Neural cell (in vitro differentiated cells): ENCODE measurements at regions not wholly inside any gene's neighbourhood (a gene's known extent, or its start where the extent isn't known, plus 50 kb on each side); places are given as distances from the start of the nearest gene placed in this dataset.

Experiments used
- H2AFZ ChIP-seq: fragments of 200-600, 300-800 bp; sonication (generic), shearing (Covaris generic); 2 replicates; pipeline ENCODE4 v1.6.0; 2014; ENCODE audit warnings: low read depth, mild to moderate bottlenecking, antibody characterized with exemption, low read length, moderate library complexity
- H3F3A ChIP-seq: fragments of 200-600 bp; shearing (Covaris generic); 2 replicates; pipeline ENCODE4 v1.6.1; 2016; ENCODE audit warnings: mild to moderate bottlenecking, moderate library complexity, mixed read lengths, antibody characterized with exemption, low read length; ENCODE audit not compliant: insufficient read depth, poor library complexity, severe bottlenecking
- H3K27ac ChIP-seq: fragments of 200-600, 300-800 bp; sonication (generic), shearing (Covaris generic); 2 replicates; pipeline ENCODE4 v1.5.1; 2014; ENCODE audit warnings: mild to moderate bottlenecking, low read length, moderate library complexity
- H3K27me3 ChIP-seq: fragments of 300-800, 200-600 bp; sonication (generic), shearing (Covaris generic); 2 replicates; pipeline ENCODE4 v1.6.0; 2014; ENCODE audit warnings: mild to moderate bottlenecking, low read depth, low read length, moderate library complexity; ENCODE audit not compliant: insufficient read depth
- H3K36me3 ChIP-seq: fragments of 300-800, 200-600 bp; sonication (generic), shearing (Covaris generic); 2 replicates; pipeline ENCODE4 v1.5.1; 2014; ENCODE audit warnings: mild to moderate bottlenecking, antibody characterized with exemption, low read length, moderate library complexity; ENCODE audit not compliant: insufficient read depth
- H3K4me2 ChIP-seq: fragments of 300-800, 200-600 bp; sonication (generic), shearing (Covaris generic); 2 replicates; pipeline ENCODE4 v1.6.0; 2014; ENCODE audit warnings: mild to moderate bottlenecking, low read length
- H3K4me3 ChIP-seq: fragments of 300-800, 200-600 bp; sonication (generic), shearing (Covaris generic); 2 replicates; pipeline ENCODE4 v1.5.1; 2014; ENCODE audit warnings: mild to moderate bottlenecking, low read length, moderate library complexity
- H3K79me2 ChIP-seq: fragments of 200-600 bp; shearing (Covaris generic); replicated peaks from 2 replicates; pipeline ENCODE4 v1.6.0; 2014; ENCODE audit warnings: mild to moderate bottlenecking, low read length, moderate library complexity; ENCODE audit not compliant: insufficient read depth
- H3K9ac ChIP-seq: fragments of 300-800, 200-600 bp; sonication (generic), shearing (Covaris generic); 2 replicates; pipeline ENCODE4 v1.6.1; 2016; ENCODE audit warnings: mild to moderate bottlenecking, low read length, mixed read lengths
- H3K9me2 ChIP-seq: fragments of 200-600 bp; shearing (Covaris generic); 2 replicates; pipeline ENCODE4 v1.6.1; 2016; ENCODE audit warnings: mild to moderate bottlenecking, low read length, mixed read lengths; ENCODE audit not compliant: insufficient read depth
- H3K9me3 ChIP-seq: fragments of 200-600, 300-800 bp; sonication (generic), shearing (Covaris generic); 2 replicates; pipeline ENCODE4 v1.6.1; 2016; ENCODE audit warnings: mild to moderate bottlenecking, mixed run types, low read length, moderate library complexity, mixed read lengths
- H4K20me1 ChIP-seq: fragments of 200-600 bp; shearing (Covaris generic); 2 replicates; pipeline ENCODE4 v1.6.1; 2016; ENCODE audit warnings: mild to moderate bottlenecking, mixed run types; ENCODE audit not compliant: insufficient read depth
- EP300 ChIP-seq: fragments of 450-650 bp; conservative IDR thresholded peaks from 2 replicates; pipeline ENCODE4 v1.6.1; 2014; ENCODE audit warnings: antibody characterized with exemption, mild to moderate bottlenecking, moderate library complexity; ENCODE audit not compliant: poor library complexity, severe bottlenecking
- EZH2 ChIP-seq: fragments of 200-600, 300-800 bp; shearing (Covaris generic), sonication (generic); IDR thresholded peaks from 2 replicates; pipeline ENCODE4 v1.6.1; 2014; ENCODE audit warnings: antibody characterized with exemption, low read length, borderline replicate concordance, mild to moderate bottlenecking; ENCODE audit not compliant: insufficient read depth, poor library complexity, severe bottlenecking
- MXI1 ChIP-seq: fragments of 450-650 bp; conservative IDR thresholded peaks from 2 replicates; pipeline ENCODE4 v1.6.1; 2014; ENCODE audit warnings: antibody characterized with exemption, mild to moderate bottlenecking; ENCODE audit not compliant: poor library complexity, severe bottlenecking
- POLR2AphosphoS5 ChIP-seq: IDR thresholded peaks from 2 replicates; pipeline ENCODE4 v1.6.1; 2012
- RAD21 ChIP-seq: fragments of 450-650 bp; conservative IDR thresholded peaks from 2 replicates; pipeline ENCODE4 v1.6.1; 2014; ENCODE audit warnings: antibody characterized with exemption, mild to moderate bottlenecking, moderate library complexity
- SMC3 ChIP-seq: fragments of 450-650 bp; conservative IDR thresholded peaks from 2 replicates; pipeline ENCODE4 v1.6.1; 2014; ENCODE audit warnings: antibody characterized with exemption, mild to moderate bottlenecking, moderate library complexity; ENCODE audit not compliant: poor library complexity
- TAF1 ChIP-seq: IDR thresholded peaks from 2 replicates; pipeline ENCODE4 v1.6.1; 2012; ENCODE audit warnings: low read depth
- TF ChIP-seq, protein P1 (sequence below): fragments of 450-650 bp; IDR thresholded peaks from 2 replicates; pipeline ENCODE4 v1.5.1; 2014; ENCODE audit warnings: antibody characterized with exemption, mild to moderate bottlenecking, moderate library complexity; ENCODE audit not compliant: poor library complexity, severe bottlenecking
- TF ChIP-seq, protein P2 (sequence below): IDR thresholded peaks from 2 replicates; pipeline ENCODE4 v1.6.1; 2012; ENCODE audit warnings: borderline replicate concordance

DNA sequence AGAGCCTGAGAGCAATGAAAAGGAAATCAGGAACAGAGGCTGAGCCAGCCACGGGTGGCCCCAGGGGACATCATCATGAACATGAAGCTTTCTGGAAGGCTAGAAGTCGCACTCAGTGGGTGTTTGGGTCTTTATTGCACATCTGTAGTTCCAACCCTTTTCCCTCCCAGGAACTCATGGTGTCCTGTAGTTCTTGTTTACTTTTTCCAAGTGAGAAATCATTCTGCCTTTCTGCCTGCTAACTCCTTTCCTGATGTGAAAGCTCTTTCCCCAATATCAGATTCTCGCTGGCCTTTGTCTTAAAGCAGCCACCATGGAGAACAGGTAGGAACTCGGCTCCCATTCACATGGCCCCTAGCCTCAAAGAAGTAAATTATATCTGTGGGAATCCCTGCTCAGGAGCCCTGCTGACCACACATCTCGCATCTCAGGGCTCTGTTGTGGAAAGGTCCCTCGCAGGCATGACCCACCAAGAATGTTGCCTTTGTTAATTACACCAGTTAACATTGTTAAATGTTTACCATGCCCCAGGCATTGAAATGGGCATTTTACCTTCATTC, 542.7 kb downstream of the TNS3 start:
- no peaks in the 10 kb centered on the region for H3K79me2 ChIP-seq
- no peak overlapping the region for H2AFZ ChIP-seq
- H3F3A ChIP-seq: no peaks in the 10 kb centered on the region
- no peak overlapping the region for H3K4me3 ChIP-seq
- no peak overlapping the region for H3K9ac ChIP-seq
- H3K9me3 ChIP-seq: no peaks in the 10 kb centered on the region
- H3K4me2 ChIP-seq: no peak overlapping the region
- no peaks in the 10 kb centered on the region for H3K9me2 ChIP-seq
- H4K20me1 ChIP-seq: no peaks in the 10 kb centered on the region
- no peaks in the 10 kb centered on the region for H3K36me3 ChIP-seq
- no peak overlapping the region for H3K27ac ChIP-seq
- H3K27me3 ChIP-seq: no peaks in the 10 kb centered on the region
- TF ChIP-seq, protein P1, sequence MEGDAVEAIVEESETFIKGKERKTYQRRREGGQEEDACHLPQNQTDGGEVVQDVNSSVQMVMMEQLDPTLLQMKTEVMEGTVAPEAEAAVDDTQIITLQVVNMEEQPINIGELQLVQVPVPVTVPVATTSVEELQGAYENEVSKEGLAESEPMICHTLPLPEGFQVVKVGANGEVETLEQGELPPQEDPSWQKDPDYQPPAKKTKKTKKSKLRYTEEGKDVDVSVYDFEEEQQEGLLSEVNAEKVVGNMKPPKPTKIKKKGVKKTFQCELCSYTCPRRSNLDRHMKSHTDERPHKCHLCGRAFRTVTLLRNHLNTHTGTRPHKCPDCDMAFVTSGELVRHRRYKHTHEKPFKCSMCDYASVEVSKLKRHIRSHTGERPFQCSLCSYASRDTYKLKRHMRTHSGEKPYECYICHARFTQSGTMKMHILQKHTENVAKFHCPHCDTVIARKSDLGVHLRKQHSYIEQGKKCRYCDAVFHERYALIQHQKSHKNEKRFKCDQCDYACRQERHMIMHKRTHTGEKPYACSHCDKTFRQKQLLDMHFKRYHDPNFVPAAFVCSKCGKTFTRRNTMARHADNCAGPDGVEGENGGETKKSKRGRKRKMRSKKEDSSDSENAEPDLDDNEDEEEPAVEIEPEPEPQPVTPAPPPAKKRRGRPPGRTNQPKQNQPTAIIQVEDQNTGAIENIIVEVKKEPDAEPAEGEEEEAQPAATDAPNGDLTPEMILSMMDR: no peak
- no peak for TF ChIP-seq TAF1
- TF ChIP-seq SMC3: no peak
- no peak for TF ChIP-seq RAD21
- TF ChIP-seq POLR2AphosphoS5: no peak
- TF ChIP-seq, protein P2, sequence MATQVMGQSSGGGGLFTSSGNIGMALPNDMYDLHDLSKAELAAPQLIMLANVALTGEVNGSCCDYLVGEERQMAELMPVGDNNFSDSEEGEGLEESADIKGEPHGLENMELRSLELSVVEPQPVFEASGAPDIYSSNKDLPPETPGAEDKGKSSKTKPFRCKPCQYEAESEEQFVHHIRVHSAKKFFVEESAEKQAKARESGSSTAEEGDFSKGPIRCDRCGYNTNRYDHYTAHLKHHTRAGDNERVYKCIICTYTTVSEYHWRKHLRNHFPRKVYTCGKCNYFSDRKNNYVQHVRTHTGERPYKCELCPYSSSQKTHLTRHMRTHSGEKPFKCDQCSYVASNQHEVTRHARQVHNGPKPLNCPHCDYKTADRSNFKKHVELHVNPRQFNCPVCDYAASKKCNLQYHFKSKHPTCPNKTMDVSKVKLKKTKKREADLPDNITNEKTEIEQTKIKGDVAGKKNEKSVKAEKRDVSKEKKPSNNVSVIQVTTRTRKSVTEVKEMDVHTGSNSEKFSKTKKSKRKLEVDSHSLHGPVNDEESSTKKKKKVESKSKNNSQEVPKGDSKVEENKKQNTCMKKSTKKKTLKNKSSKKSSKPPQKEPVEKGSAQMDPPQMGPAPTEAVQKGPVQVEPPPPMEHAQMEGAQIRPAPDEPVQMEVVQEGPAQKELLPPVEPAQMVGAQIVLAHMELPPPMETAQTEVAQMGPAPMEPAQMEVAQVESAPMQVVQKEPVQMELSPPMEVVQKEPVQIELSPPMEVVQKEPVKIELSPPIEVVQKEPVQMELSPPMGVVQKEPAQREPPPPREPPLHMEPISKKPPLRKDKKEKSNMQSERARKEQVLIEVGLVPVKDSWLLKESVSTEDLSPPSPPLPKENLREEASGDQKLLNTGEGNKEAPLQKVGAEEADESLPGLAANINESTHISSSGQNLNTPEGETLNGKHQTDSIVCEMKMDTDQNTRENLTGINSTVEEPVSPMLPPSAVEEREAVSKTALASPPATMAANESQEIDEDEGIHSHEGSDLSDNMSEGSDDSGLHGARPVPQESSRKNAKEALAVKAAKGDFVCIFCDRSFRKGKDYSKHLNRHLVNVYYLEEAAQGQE: no peak
- TF ChIP-seq MXI1: no peak
- TF ChIP-seq EZH2: no peak
- TF ChIP-seq EP300: no peak

DNA sequence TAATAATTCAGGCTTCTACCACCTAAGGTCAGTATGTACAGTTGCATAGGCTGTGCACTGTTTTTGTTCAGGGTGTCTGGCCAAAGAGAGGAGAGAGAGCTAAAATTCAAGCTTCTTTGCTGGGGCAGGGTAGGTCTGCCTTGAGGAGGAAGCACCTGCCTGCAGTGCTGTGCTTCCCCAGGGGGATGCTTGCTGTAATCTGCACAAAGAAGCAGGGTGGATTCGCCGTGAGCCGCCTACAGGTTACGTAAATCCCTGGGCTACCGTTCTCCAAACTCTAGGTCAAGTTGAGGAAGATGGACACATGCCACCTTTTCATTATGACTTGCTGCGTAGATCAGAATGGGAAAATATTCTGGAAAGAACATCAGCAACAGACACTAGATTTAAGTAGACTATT, 543.3 kb downstream of the TNS3 start:
- H3K27me3 ChIP-seq: no peaks in the 10 kb centered on the region
- TF ChIP-seq, protein P2: no peak
- TF ChIP-seq EZH2 (no peak), EP300 (no peak), RAD21 (no peak), TAF1 (no peak), SMC3 (no peak), POLR2AphosphoS5 (no peak), MXI1 (no peak)
- TF ChIP-seq, protein P1: no peak
- no peak overlapping the region for H3K9ac ChIP-seq
- H2AFZ ChIP-seq: no peak overlapping the region
- no peak overlapping the region for H3K27ac ChIP-seq
- no peak overlapping the region for H3K4me3 ChIP-seq
- no peaks in the 10 kb centered on the region for H3K36me3 ChIP-seq
- H3K4me2 ChIP-seq: no peak overlapping the region
- no peaks in the 10 kb centered on the region for H3K9me3 ChIP-seq
- H3K79me2 ChIP-seq: no peaks in the 10 kb centered on the region
- no peaks in the 10 kb centered on the region for H3K9me2 ChIP-seq
- no peaks in the 10 kb centered on the region for H3F3A ChIP-seq
- no peaks in the 10 kb centered on the region for H4K20me1 ChIP-seq
